ENCODE measurements at regions not wholly inside any gene's neighbourhood (a gene's known extent, or its start where the extent isn't known, plus 50 kb on each side); places are given as distances from the start of the nearest gene placed in this dataset.

DNA sequence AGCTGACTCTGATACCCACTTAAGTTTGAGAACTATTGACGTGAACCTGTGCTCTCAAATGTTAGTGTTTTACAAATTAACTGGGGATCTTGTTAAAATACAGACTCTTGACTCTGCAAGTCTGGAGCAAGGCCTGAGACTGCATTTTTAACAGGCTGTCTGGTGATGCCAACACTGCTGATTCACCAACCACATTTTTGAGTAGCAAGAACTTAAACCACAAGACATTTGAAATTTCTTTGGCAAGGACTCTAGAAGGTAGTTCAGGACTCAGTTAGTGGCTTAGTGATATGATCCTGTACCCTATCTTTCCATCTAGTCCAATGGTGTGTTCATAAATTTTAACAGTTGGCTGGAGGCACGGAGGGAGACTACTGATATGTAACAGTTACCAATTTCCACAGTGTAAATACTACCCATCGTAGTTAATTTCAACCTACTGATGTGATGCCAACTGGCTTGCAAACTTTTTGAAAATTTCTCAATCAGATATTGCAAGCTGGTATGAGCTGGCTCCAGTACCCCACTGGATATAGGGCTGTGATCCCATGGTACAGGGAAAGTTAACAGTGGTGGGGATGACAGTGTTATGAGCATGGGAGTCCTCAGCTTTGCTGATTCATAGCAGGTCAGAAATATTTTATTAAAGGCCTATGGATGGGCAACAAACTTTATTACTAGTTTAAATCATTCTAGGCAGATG lies 255.1 kb downstream of the TBC1D4 start:
- Histone ChIP-seq H3K27ac (ENCODE audit: extremely low read length, insufficient read depth, low read length) (no peak overlapping the region), H2AFZ (ENCODE audit: low read length) (no peak overlapping the region)
- in situ Hi-C loops (cut with HindIII; ENCODE audit: extremely low pct_ligation_motif_present, low pct_unique_long_range_greater_than_20kb) = no loop called here

More for the DNA sequence above, 255.1 kb downstream of the TBC1D4 start:
- H3K36me3 ChIP-seq (replicated peaks in 1 of 2; ENCODE audit: control insufficient read depth in 1 of 2, insufficient read depth in 2 of 2, low read length in 2 of 2) = no peaks in the 10 kb centered on the region
- no peaks in the 10 kb centered on the region for H3K9me3 ChIP-seq (ENCODE audit: low read length)
- no peak overlapping the region for H3K9ac ChIP-seq (ENCODE audit: insufficient read depth, low read depth, low read length)
- TF ChIP-seq WIZ (CRISPR knock-in tag; IDR thresholded peaks at IDR 0.05) (no peak), ZNF232 (CRISPR knock-in tag; IDR thresholded peaks at IDR 0.05; ENCODE audit: borderline replicate concordance) (no peak), YEATS4 (CRISPR knock-in tag; IDR thresholded peaks at IDR 0.05; ENCODE audit: borderline replicate concordance) (no peak), YEATS2 (CRISPR knock-in tag; IDR thresholded peaks at IDR 0.05; ENCODE audit: borderline replicate concordance) (no peak), MAFF (IDR thresholded peaks at IDR 0.05; ENCODE audit: low read depth, low read length) (no peak), CBX5 (CRISPR knock-in tag; IDR thresholded peaks at IDR 0.05; ENCODE audit: borderline replicate concordance) (no peak), KDM4B (CRISPR knock-in tag; IDR thresholded peaks at IDR 0.05) (no peak), SRSF1 (optimal IDR thresholded peaks at IDR 0.05; ENCODE audit: low read depth, low read length) (no peak), MATR3 (CRISPR knock-in tag; IDR thresholded peaks at IDR 0.05) (no peak), HMG20B (CRISPR knock-in tag; conservative IDR thresholded peaks at IDR 0.05) (no peak), ZNF720 (CRISPR knock-in tag; IDR thresholded peaks at IDR 0.05) (no peak), ZNF878 (CRISPR knock-in tag; IDR thresholded peaks at IDR 0.05) (no peak), ZNF326 (CRISPR knock-in tag; IDR thresholded peaks at IDR 0.05; ENCODE audit: borderline replicate concordance) (no peak), XRCC5 (optimal IDR thresholded peaks at IDR 0.05; ENCODE audit: low read length) (no peak)
- TF ChIP-seq, protein P1, sequence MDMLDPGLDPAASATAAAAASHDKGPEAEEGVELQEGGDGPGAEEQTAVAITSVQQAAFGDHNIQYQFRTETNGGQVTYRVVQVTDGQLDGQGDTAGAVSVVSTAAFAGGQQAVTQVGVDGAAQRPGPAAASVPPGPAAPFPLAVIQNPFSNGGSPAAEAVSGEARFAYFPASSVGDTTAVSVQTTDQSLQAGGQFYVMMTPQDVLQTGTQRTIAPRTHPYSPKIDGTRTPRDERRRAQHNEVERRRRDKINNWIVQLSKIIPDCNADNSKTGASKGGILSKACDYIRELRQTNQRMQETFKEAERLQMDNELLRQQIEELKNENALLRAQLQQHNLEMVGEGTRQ (IDR thresholded peaks at IDR 0.05; ENCODE audit: low read depth, low read length) = no peak
- TF ChIP-seq, protein P1 (CRISPR knock-in tag; IDR thresholded peaks at IDR 0.05; ENCODE audit: borderline replicate concordance) = no peak
- TF ChIP-seq, protein P2, sequence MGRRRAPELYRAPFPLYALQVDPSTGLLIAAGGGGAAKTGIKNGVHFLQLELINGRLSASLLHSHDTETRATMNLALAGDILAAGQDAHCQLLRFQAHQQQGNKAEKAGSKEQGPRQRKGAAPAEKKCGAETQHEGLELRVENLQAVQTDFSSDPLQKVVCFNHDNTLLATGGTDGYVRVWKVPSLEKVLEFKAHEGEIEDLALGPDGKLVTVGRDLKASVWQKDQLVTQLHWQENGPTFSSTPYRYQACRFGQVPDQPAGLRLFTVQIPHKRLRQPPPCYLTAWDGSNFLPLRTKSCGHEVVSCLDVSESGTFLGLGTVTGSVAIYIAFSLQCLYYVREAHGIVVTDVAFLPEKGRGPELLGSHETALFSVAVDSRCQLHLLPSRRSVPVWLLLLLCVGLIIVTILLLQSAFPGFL (CRISPR knock-in tag; IDR thresholded peaks at IDR 0.05) = no peak
- TF ChIP-seq, protein P3, sequence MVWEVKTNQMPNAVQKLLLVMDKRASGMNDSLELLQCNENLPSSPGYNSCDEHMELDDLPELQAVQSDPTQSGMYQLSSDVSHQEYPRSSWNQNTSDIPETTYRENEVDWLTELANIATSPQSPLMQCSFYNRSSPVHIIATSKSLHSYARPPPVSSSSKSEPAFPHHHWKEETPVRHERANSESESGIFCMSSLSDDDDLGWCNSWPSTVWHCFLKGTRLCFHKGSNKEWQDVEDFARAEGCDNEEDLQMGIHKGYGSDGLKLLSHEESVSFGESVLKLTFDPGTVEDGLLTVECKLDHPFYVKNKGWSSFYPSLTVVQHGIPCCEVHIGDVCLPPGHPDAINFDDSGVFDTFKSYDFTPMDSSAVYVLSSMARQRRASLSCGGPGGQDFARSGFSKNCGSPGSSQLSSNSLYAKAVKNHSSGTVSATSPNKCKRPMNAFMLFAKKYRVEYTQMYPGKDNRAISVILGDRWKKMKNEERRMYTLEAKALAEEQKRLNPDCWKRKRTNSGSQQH (CRISPR knock-in tag; IDR thresholded peaks at IDR 0.05; ENCODE audit: low read depth) = no peak
- no peak overlapping the region for H3K4me2 ChIP-seq (ENCODE audit: low read depth, low read length)
- no peak overlapping the region for H3K4me3 ChIP-seq (replicated peaks in 1 of 3; ENCODE audit: insufficient read depth in 1 of 3, low read depth in 2 of 3, low read length in 3 of 3)
- ATAC-seq = no peak
- BruUV-seq (replicated peaks) = no TSS peak
- no peaks in the 10 kb centered on the region for H3K4me1 ChIP-seq (ENCODE audit: insufficient read depth, low read length)
- ChIA-PET CTCF (ENCODE audit: low intra/inter-chr PET ratio, low total read pairs) (no interaction called here), POLR2A (no interaction called here)
- intact Hi-C loops (cut with micrococcal nuclease; ENCODE audit: unreplicated experiment) = no loop called here
- 0 out of 5 replicates have a peak, but pooled peaks cover 0 to 2% of the 10 kb centered on the region in 2 experiments for H3K27me3 ChIP-seq (ENCODE audit: control insufficient read depth in 1 of 2, insufficient read depth in 2 of 2, low read length in 2 of 2)
- 4% methylated on average over 3 of the region's 3 CpGs for WGBS (ENCODE audit: low lambda C conversion rate)
- no peak for FAIRE-seq
- no peaks in the 10 kb centered on the region for H3K79me2 ChIP-seq (ENCODE audit: insufficient read depth, low read length)
- DNase-seq (ENCODE audit: low spot score) = no peak
- H4K20me1 ChIP-seq (ENCODE audit: insufficient read depth, low read length) = no peaks in the 10 kb centered on the region; the same call in 1 of the 2 replicates
